Loucy (cell line): ENCODE measurements at regions not wholly inside any gene's neighbourhood (a gene's known extent, or its start where the extent isn't known, plus 50 kb on each side); places are given as distances from the start of the nearest gene placed in this dataset.

Experiments used
- H2AFZ ChIP-seq: fragments of 200-600 bp; sonication (generic); 2 replicates; pipeline ENCODE4 v1.6.0; 2016; ENCODE audit warnings: antibody characterized with exemption, mild to moderate bottlenecking, low read length, moderate library complexity
- H3F3A ChIP-seq: fragments of 200-600 bp; 2 replicates; pipeline ENCODE4 v1.6.0; 2016; ENCODE audit warnings: antibody characterized with exemption, low read depth, mild to moderate bottlenecking
- H3K27me3 ChIP-seq: fragments of 200-600 bp; sonication (generic); 2 replicates; pipeline ENCODE4 v1.6.1; 2014; ENCODE audit warnings: low read length, mild to moderate bottlenecking; ENCODE audit not compliant: insufficient read depth, poor library complexity, severe bottlenecking
- H3K36me3 ChIP-seq: fragments of 200-600 bp; sonication (generic); 2 replicates; pipeline ENCODE4 v1.6.1; 2016; ENCODE audit warnings: low read length; ENCODE audit not compliant: insufficient read depth
- H3K4me1 ChIP-seq: fragments of 200-600 bp; sonication (generic); 2 replicates; pipeline ENCODE4 v1.5.1; 2014; ENCODE audit warnings: low read length, mild to moderate bottlenecking; ENCODE audit not compliant: insufficient read depth, poor library complexity, severe bottlenecking
- H3K4me2 ChIP-seq: fragments of 200-600 bp; sonication (generic); 2 replicates; pipeline ENCODE4 v1.6.0; 2014; ENCODE audit warnings: antibody characterized with exemption, low read length, low read depth, mild to moderate bottlenecking; ENCODE audit not compliant: poor library complexity, severe bottlenecking
- H3K4me3 ChIP-seq: fragments of 200-600 bp; sonication (generic); 2 replicates; pipeline ENCODE4 v1.5.1; 2014; ENCODE audit warnings: low read length, mild to moderate bottlenecking, mixed read lengths; ENCODE audit not compliant: poor library complexity, severe bottlenecking
- H3K79me2 ChIP-seq: fragments of 200-600 bp; sonication (generic); 2 replicates; pipeline ENCODE4 v1.6.1; 2014; ENCODE audit warnings: low read length; ENCODE audit not compliant: insufficient read depth
- H3K9ac ChIP-seq: fragments of 200-600 bp; sonication (generic); 2 replicates; pipeline ENCODE4 v1.6.0; 2014; ENCODE audit warnings: mild to moderate bottlenecking, low read depth, low read length, moderate library complexity; ENCODE audit not compliant: poor library complexity, severe bottlenecking
- H3K9me2 ChIP-seq: fragments of 200-600 bp; sonication (generic); replicated peaks from 2 replicates; pipeline ENCODE4 v1.6.1; 2016; ENCODE audit warnings: low read depth, low read length, mixed read lengths
- H3K9me3 ChIP-seq: fragments of 200-600 bp; sonication (generic); 2 replicates; pipeline ENCODE4 v1.6.1; 2014; ENCODE audit warnings: mild to moderate bottlenecking, antibody characterized with exemption, low read length, low read depth; ENCODE audit not compliant: insufficient read depth
- H4K20me1 ChIP-seq: fragments of 200-600 bp; sonication (generic); 2 replicates; pipeline ENCODE4 v1.6.0; 2014; ENCODE audit warnings: antibody characterized with exemption, low read length, mild to moderate bottlenecking; ENCODE audit not compliant: insufficient read depth, poor library complexity, severe bottlenecking
- CTCF ChIP-seq: fragments of 200-600 bp; sonication (generic); conservative IDR thresholded peaks from 2 replicates; pipeline ENCODE4 v1.5.1; 2014; ENCODE audit warnings: mild to moderate bottlenecking, antibody characterized with exemption, low read length
- EZH2phosphoT487 ChIP-seq: fragments of 200-600 bp; IDR thresholded peaks from 2 replicates; pipeline ENCODE4 v1.6.1; 2018; ENCODE audit warnings: antibody characterized with exemption, mild to moderate bottlenecking, moderate library complexity, borderline replicate concordance

DNA sequence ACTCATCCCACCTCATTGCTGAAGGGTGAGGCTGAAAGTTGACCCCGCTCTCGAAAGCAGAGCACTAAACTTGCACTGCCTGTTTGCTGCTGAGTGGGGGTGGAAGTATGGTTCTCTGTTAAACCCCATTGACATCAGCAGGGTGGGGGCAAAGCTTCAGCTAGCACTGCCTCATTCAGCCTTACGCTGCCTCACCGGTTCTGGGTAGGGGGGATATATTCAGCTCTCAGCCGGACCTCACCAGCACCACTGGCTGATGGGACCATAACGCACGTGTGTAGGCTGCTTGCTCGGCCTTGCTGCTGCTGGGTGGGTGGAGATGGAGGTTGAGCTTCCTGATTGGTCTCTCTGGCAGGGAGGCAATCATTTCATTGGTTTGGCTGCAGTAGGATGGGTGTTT lies 265.7 kb upstream of the RTL1 start:
- peaks cover 13% of the 10 kb centered on the region; the same call in 1 of the 2 replicates for H3K9me3 ChIP-seq
- peaks cover 3% of the 10 kb centered on the region for H3K4me1 ChIP-seq
- H3K9me2 ChIP-seq: no peaks in the 10 kb centered on the region
- no peak for TF ChIP-seq EZH2phosphoT487
- TF ChIP-seq CTCF: no peak
- no peak overlapping the region for H3K9ac ChIP-seq
- H3F3A ChIP-seq: no peaks in the 10 kb centered on the region
- H4K20me1 ChIP-seq: no peaks in the 10 kb centered on the region
- H3K79me2 ChIP-seq: no peaks in the 10 kb centered on the region
- H3K36me3 ChIP-seq: no peaks in the 10 kb centered on the region
- H3K4me2 ChIP-seq: no peak overlapping the region
- no peak overlapping the region for H3K4me3 ChIP-seq
- H2AFZ ChIP-seq: no peak overlapping the region
- no peaks in the 10 kb centered on the region for H3K27me3 ChIP-seq

DNA sequence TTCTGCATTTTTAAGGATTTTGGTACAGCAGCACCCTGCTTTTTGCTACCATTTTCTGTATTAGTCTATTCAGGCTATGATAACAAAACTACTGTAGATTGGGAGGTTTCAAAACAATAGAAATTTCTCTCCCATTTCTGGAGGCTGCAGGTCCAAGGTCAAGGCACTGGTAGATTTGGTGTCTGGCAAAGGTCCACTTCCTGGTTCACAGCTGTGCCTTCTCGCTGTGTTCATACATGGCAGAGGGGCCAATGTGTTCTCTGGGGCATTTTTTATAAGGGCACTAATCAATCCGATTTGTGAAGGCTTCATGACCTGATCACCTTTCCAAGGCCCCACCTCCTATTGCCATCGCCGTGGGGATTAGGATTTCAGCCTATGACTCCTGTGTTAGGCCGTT lies 268.1 kb upstream of the RTL1 start:
- no peak overlapping the region for H3K9ac ChIP-seq
- H3K9me2 ChIP-seq: no peaks in the 10 kb centered on the region
- H3F3A ChIP-seq: no peaks in the 10 kb centered on the region
- H4K20me1 ChIP-seq: no peaks in the 10 kb centered on the region
- peaks cover 10% of the 10 kb centered on the region; the same call in 1 of the 2 replicates for H3K9me3 ChIP-seq
- no peak overlapping the region for H3K4me2 ChIP-seq
- H3K79me2 ChIP-seq: no peaks in the 10 kb centered on the region
- no peak overlapping the region for H2AFZ ChIP-seq
- no peak for TF ChIP-seq CTCF
- TF ChIP-seq EZH2phosphoT487: no peak
- H3K27me3 ChIP-seq: no peaks in the 10 kb centered on the region
- peaks cover 13% of the 10 kb centered on the region for H3K4me1 ChIP-seq
- no peaks in the 10 kb centered on the region for H3K36me3 ChIP-seq
- no peak overlapping the region for H3K4me3 ChIP-seq

- Histone ChIP-seq H3K9ac (peak overlapping the region; percentile 38), H3K27me3 (no peaks in the 10 kb centered on the region), H4K20me1 (no peaks in the 10 kb centered on the region), H2AFZ (no peak overlapping the region), H3K4me1 (peaks cover 13% of the 10 kb centered on the region), H3K4me3 (no peak overlapping the region), H3K9me3 (no peaks in the 10 kb centered on the region; the same call in 1 of the 2 replicates), H3F3A (no peaks in the 10 kb centered on the region), H3K4me2 (peak overlapping the region; percentile 54), H3K9me2 (no peaks in the 10 kb centered on the region), H3K36me3 (no peaks in the 10 kb centered on the region), H3K79me2 (no peaks in the 10 kb centered on the region)
- TF ChIP-seq CTCF (no peak), EZH2phosphoT487 (no peak)
Measured at GRCh38 chr14:101173698-101174521, 270.4 kb upstream of the RTL1 start.
